ENCODE measurements at regions not wholly inside any gene's neighbourhood (a gene's known extent, or its start where the extent isn't known, plus 50 kb on each side); places are given as distances from the start of the nearest gene placed in this dataset.
"Not testable (repeated sequence)": the region's sequence is repeated elsewhere in the genome, so short reads cannot be mapped to it uniquely, and the experiment has no call there.

DNA sequence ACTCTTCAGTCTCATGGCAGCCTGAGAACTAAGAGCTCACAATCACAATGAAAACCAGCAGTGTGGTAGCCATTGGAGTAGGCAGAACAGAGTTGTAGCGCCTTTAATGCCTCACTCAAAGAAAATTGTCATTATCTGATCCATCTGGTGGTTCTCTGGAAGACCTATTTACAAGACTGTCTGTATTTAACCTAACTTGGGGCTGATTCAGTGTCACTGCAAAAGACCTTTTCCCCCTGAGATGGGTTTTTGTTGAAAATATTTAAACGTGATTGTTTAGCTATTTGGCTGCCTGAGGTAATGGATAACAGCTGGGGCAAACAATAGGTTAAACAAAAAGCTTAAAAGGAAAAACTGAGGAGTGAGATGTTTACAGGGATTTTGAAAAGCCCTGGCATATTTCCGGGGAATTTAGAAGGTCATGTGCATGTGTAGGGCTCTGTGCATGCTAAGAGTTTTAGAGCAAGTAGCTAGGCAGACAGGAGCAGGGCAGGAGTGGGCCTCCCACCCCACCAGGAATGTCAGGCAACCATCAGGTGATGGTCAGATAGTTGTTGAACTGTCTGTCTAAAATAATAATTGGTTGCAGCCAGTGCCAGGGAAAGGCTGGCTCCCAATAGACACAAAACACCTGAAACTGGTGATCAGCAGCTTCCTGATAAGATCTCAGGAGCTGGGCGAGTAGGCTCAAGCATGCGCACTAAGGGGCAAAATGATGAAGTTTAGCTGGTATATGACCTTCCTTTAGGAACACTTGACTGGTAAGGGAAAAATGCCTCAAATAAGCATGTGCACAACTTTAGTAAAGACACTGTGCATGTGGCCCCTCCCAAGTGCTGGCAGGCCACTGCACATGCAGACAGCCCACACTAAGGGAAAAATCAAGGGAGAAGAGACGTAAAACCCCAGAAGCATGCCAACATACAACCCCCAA is 70.8 kb upstream of the AKIRIN2 start:
- no peak for DNase-seq (ENCODE audit: low read depth in 1 of 2, low spot score in 1 of 2)

DNA sequence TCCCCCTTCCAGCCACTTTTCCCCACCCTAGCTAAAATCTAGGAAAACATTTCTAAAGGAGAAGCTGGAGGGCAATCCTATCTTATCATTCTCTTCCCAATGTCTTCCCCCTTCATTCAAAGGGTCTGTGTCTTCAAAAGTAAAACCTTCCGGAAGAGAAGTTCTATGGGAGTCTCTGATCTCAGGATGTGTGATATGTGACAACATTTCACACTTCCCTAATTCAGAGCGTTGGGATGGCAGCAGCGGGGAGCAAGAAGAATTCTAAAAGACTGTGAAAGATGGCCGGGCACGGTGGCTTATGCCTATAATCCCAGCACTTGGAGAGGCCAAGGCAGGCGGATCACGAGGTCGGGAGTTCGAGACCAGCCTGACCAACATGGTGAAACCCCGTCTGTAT is 65.4 kb upstream of the AKIRIN2 start:
- DNase-seq (ENCODE audit: low read depth in 1 of 2, low spot score in 1 of 2) = no peak

DNA sequence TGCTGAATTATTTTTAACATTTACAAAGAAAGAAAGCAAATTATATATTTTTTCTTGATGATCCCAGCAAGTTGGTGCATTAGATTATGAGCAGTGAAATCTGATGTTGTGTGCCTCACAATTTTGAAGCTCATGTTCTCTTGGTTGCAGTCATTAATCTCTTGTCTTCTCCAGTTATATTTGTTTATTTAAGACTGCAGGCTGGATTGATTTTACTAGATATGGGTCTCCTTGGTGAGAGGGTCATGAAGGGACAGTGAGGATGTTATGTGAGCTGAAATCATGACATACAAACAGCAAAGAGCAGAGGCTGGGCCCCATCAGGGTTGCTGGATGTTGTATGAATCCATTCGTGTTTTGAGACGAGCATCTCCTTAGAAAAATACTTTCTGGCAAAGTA is 64.2 kb upstream of the AKIRIN2 start:
- no peak for DNase-seq (ENCODE audit: low read depth in 1 of 2, low spot score in 1 of 2)

DNA sequence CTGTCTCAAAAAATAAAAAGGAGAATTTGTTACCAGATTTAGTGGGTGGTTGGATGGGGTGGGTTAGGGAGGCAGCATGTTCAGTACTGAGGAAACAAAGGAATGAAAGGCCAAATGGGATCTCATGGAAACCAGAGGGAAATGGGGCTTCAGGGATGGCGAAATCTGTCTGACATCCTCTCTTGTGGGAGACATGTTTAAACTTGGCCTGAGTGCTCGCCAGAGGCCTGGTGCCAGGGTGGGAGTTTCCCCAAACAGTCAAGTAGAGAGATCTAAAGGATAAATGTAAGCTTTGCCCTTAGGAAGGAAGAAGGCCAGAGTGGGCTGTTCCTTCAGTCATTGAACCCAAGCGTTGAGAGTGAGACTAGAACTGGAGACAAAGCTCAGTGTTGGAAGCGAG is 61.9 kb upstream of the AKIRIN2 start:
- no peak for DNase-seq (ENCODE audit: low read depth in 1 of 2, low spot score in 1 of 2)

DNA sequence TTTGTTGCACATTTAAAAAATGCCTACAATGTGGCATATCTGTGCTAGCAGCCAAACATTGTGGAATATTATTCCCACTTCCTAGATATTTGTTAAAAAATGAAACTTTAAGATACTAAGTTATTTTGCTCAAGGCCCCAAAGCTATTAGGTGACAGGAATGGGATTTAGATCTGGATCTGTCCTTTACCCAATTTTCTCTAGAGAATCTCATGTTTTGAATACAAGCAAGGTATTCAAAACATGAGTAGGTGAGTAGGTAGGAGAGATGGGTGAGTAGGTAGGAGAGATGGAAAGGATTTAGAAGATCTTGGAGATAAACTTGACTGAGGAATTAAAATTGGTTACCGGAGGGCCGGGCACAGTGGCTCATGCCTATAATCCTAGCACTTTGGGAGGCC is 61.2 kb upstream of the AKIRIN2 start:
- no peak for DNase-seq (ENCODE audit: low read depth in 1 of 2, low spot score in 1 of 2)

- no peak for DNase-seq (ENCODE audit: low read depth in 1 of 2, low spot score in 1 of 2)
Observed at GRCh38 chr6:87762116-87762515, 60.1 kb upstream of the AKIRIN2 start.

DNA sequence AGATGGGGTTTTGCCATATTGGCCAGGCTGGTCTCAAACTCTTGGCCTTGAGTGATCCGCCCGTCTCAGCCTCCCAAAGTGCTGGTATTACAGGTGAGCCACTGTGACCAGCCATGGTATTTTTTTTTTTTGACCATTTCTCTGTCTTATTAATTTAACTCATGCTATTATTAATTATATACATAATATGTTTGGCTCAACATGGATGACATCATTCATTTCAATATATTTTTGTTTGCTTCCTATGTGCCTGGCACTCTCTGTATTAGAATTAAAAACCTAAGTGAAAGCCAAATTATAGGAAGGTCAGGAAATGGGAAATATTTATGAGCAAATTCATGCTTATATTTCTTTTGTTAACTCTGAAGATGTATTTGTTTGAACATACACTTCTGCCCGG is 55.8 kb upstream of the AKIRIN2 start:
- DNase-seq (ENCODE audit: low read depth in 1 of 2, low spot score in 1 of 2) = no peak

GRCh38 chr6:87756858-87757257 is 54.8 kb upstream of the AKIRIN2 start:
- DNase-seq (ENCODE audit: low read depth in 1 of 2, low spot score in 1 of 2) = no peak

DNA sequence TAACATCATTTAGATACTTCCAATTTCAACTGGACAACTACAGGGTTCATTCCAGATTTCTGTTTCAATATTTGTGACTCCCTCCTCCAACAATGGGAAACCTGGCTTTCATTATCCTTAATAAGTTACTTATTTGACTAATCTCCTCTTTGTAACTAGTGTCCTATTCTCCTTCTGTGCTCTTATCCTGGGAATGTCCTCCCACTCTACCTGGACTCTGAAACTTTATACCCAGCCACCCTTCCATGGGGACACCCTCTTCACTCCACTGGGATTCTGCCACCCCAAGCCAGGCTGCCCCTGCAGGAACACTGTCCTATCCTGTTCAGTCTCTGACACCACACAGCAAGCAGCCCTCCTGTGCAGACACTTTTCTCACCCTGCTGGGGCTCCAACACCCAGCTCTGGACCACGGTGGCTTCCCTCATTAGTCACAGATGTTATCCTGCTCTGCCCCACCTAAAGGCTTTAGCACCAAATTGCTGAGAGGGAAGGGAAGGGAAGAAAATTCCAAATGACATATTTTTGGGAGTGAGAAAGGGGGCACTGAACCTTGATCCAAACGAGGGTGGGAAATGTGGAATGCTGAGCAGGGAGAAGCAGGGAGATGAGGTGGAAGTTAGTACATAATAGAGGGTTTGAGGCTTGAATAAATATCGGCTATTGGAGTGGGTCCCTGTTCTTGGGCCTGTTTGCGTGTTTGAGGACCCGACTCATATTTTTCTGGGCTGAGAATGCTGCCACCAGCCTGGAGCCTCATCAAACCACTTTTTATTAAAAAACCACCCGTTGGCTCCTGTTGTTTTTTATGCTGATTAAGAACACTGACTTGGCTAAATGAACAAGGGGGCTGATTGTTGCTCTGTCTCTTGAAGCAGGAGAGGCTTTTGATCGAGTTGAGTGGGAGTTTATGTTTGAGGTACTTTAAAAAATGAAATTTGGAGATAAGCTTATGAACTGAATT is 54.0 kb upstream of the AKIRIN2 start:
- DNase-seq (ENCODE audit: low read depth in 1 of 2, low spot score in 1 of 2) = no peak

DNA sequence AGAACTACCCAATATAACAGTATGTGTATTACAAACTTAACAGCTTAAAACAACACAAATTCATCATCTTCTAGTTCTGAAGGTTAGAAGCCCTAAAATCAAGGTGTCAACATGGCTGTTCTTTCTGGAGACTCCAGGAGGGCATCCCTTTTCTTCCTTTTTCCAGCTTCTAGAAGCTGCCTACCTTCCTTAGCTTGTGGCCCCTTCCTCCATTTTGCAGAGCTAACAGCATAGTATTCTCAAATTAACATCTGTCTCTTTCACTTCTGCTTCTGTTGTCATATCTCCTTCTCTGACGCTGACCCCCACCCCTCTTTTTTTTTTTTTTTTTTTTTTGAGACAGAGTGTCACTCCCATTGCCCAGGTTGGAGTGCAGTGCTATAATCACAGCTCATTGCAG is 52.8 kb upstream of the AKIRIN2 start:
- DNase-seq (ENCODE audit: low read depth in 1 of 2, low spot score in 1 of 2) = no peak

- DNase-seq (ENCODE audit: low read depth in 1 of 2, low spot score in 1 of 2) = no peak
Observed at GRCh38 chr6:87753131-87753685, 51.2 kb upstream of the AKIRIN2 start.

DNA sequence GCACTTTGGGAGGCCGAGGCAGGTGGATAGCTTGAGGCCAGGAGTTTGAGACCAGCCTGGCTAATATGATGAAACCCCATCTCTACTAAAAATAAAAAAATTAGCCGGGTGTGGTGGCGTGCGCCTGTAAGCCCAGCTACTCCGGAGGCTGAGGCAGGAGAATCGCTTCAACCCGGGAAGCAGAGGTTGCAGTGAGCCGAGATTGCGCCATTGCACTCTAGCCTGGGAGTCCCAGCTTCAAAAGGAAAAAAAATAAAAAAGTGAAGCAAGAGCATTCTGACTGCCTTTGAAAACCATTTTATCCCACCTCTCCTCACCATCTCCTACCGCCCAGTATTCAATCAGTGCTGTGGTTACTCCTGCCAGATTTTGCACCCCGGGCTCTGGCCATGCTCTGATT is 50.5 kb upstream of the AKIRIN2 start:
- DNase-seq (ENCODE audit: low read depth in 1 of 2, low spot score in 1 of 2) = not testable (repeated sequence)

Measured in stimulated activated CD4-positive, alpha-beta T cell treated with anti-CD3 and anti-CD28 coated beads, Interleukin-15, amount 100 ng/mL, for 1 hour (primary cell).